ENCODE measurements at regions not wholly inside any gene's neighbourhood (a gene's known extent, or its start where the extent isn't known, plus 50 kb on each side); places are given as distances from the start of the nearest gene placed in this dataset.

DNA sequence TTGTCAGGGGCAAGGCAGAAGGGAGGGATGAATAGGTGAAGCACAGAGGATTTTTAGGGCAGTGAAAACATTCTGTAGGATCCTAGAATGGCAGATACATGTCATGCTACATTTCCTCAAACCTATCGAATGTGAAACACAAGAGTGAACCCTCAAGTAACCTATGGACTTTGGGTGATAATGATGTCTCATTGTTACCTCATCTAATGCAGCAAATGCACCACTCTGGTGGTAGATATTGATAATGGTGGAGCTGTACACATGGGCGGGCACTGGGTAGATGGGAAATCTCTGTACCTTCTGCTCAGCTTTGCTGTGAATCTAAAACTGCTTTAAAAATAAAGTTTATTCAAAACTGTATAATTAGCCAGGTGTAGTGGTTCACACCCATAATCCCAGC is 95.2 kb upstream of the NCK2 start:
- DNase-seq: no peak

DNA sequence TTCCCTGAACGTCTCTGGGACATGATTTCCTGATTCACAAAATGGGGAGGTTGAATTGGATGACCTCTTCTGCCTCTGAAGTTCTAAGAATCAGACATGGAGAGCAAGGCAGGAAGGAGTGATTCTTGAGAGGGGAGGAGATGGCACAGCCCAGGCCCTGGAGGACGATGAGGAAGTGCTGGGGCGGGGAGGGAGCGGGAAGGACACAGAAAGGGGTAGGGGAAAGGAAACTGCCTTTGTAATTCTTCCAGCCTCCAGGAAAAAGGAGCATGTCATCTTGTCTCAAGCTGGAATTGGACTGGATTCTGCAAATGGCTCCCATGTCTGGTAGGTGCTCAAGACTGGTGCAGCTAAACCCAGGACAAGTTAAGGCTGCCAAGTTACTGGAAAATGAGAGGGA is 97.0 kb upstream of the NCK2 start:
- no peak for DNase-seq

DNA sequence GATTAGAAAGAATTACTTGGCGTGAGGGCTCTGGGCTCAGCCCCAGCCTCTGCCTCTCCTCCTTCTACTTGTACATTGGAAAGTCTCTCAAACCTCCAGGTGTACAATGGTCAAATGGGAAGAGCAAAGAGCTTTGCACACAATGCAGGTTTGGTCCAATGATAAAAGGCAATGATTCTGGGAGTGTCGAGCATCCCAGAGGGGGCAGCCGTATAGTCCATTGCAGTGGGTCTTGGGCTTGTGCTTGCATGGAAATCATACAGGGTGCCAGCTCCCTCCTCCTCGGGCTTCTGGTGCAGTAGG is 98.0 kb upstream of the NCK2 start:
- DNase-seq: no peak

DNA sequence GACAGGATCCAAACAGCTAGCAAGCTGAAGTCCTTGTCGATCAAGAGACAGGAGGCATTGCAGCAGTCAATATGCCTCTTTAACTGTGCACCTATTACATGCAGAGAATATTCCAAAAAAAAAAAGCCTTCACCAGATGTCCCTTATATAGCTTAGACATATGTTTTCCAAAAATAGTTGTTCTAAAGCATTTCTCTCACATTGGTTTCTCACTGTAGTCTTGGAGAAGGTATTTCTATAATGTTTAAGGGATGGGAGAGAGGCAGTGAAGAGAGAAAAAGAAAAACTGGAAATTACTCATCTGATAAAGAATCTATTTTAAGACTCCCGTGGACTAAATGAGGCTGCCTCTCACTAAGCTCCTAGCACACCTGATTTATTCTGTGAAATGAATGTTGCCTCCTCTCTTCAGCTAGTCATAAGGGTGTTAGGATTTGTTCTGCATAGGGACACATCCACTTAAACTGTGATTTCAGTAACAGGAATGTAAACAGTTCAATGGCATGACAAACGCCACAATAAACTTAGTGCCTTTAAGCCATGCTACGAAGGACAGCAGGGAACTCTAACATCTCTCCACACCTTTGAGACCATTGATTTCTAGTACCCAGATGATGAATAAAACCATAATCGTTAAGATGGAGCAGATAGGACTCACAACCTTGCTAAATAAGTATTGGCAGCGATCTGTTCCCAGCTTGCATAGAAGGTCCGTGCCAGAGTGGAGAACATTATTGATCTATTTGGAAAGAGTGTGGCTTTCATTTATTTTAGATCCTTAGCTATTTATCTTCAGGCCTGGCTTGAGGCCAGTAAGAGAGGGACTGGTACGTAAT is 98.6 kb upstream of the NCK2 start:
- no peak for DNase-seq

DNA sequence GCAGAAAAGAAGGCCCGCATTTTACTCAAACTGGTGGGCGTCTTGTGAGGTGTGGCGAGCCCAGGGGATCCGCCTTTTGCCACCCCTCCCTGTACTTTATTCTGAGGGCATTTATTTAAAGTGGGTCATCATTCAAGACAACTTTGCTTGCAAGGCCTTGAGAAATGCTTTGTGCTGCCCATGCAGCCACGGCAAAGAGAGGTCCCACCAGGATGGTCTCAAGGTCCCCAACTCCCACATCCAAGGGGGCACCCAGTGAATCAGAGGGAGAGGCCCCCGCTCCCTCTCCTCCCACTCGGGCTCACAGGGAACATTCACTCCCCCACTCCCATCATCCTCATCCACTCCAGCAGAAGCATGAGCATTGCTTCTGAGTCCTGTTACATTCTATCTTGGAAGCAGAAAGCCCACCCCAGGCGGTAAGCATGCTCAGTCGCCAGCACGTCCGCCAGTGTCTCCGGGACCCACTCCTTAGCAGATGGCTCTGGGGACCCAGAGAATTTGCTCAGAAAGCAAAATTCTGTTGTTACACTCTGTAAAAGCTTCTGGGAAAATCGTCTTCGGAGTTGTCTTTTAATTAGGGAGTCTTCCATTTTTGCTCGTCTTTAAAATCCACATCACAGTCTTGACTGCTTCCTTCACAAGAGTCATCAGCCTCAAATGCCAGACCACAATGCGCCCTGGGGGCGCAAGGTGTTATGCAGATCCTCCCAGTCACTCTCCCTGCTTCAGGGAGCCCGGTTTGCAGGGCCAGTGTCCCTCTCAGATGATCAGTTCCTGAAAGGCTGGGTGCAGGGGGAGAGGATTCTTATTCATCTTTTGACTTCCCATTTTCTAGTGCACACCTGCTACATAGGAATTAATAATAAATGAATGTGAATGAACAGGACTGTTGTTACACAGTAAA is 99.4 kb upstream of the NCK2 start:
- DNase-seq: no peak

DNA sequence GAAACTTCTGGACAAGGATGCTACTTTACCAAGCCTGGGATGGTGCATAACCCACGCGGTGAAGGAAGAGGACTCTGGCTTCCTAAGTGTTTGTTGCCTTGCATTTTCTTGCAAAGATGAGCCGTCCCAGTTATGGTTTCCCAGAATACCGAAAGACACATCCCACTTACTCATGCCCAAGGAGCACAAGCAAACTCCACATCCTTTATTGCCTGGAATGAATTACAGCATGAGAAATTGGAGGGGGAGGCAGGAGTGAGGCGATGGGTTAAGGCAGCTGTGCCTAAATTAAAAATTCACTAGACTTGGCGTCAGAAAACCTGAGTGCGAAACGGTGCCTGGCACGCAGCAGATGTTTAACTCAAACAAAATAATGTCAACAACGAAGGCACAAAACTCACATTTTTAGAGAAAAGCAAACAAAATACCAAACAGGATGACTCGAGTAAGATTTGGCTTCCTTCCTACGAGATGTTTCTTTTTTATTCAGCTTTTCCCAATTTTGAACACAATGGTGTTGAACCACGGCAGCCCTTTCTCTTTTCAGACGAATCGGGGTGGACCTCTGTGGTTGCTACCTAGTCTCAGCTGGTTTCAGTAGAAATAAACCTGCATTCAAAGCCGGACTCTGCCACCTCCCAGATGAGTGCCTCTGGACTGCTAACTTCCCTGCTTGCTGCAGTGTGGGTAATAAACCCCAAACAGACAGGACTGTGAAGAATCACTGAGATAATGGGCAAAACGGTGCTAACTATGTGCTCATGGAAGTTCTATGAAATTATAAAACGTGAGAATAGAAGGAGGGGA is 100.3 kb upstream of the NCK2 start:
- DNase-seq: no peak

DNA sequence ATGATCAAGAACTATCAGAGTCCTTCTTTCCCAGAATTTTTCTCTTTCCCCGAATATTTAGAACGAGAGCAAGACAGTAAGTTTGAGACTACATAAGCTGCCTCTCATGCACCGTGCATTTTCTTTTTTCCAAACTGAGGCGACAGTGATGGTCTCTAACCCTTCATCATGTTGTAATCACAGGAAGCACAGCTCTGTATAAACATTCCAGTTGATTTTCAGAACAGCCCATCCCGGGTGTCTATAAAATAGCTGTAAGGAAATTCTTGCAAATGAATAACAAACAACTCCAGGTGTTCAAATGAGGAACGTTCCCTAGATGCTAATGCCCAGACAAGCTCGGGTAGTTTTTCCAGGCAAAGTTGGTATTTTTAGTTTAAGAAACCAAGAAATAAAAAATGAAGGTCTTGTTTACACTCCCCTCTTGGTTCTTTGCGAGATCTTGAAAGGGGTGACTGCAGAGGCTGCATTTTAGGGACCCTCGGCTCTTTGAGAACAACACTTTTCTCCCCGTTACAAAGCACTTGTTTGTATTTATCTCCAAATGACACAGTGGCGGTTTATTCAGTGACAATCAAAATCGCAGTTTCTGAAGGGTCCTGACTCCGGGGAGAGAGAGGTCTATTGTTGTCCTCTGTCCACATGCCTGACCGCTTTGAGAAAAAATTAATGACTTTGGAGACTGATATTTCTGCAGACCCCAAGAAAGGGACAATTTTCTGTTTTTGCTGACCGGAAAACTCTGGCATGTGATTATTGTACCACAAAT is 101.1 kb upstream of the NCK2 start:
- DNase-seq: no peak

GRCh38 chr2:105641389-105641811 is 103.3 kb upstream of the NCK2 start:
- DNase-seq: no peak

- no peak for DNase-seq
These were observed 104.5 kb upstream of the NCK2 start for GRCh38 chr2:105640246-105640645.

GRCh38 chr2:105636109-105636740 is 108.5 kb upstream of the NCK2 start:
- no peak for DNase-seq

DNA sequence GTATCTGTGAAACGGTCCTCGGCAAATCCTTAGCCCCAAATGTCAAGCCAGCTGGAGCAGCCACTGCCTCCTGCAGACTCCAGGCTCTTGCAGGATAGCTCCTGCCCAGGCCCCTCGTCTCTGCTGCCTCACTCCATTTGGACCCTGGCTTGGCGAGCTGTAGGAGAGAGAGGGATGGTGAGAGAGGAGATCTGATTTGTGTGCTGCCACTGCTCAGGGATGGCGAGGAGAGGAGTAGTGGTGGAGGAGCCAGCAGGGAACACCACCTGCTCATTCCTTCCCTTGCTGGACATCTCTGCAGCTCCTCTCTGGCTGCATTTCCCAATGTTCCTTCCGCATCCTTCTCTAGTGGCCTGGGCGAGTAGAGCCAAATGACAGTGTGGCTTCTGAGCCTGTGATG is 109.1 kb upstream of the NCK2 start:
- DNase-seq: no peak

DNA sequence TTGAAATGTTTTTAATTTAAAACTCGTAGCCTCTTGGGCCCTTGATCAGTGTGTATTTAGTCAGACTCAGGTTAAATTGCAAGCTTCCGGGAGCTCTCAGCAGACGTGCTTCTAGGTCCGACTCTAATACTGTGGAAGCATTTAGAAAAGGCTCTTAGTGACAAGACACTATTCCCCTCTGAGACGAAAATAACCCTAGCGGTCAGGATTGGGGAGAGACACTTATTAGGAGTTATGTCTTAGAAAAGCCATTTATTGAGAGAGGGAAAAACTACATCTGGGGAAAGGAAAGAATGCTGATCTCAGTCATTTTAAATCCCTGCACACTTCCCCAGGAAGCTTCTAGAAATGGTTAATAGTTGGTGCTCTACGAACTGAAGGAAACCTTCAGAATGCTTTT is 110.5 kb upstream of the NCK2 start:
- no peak for DNase-seq

GRCh38 chr2:105631922-105632321 is 112.8 kb upstream of the NCK2 start:
- no peak for DNase-seq

- no peak for DNase-seq
These were observed 113.7 kb upstream of the NCK2 start for GRCh38 chr2:105631011-105631410.

- DNase-seq: no peak
These were observed 115.1 kb upstream of the NCK2 start for GRCh38 chr2:105629634-105630033.

GRCh38 chr2:105627534-105627933 is 117.2 kb upstream of the NCK2 start:
- no peak for DNase-seq

GRCh38 chr2:105626966-105627340 is 117.8 kb upstream of the NCK2 start:
- no peak for DNase-seq

DNA sequence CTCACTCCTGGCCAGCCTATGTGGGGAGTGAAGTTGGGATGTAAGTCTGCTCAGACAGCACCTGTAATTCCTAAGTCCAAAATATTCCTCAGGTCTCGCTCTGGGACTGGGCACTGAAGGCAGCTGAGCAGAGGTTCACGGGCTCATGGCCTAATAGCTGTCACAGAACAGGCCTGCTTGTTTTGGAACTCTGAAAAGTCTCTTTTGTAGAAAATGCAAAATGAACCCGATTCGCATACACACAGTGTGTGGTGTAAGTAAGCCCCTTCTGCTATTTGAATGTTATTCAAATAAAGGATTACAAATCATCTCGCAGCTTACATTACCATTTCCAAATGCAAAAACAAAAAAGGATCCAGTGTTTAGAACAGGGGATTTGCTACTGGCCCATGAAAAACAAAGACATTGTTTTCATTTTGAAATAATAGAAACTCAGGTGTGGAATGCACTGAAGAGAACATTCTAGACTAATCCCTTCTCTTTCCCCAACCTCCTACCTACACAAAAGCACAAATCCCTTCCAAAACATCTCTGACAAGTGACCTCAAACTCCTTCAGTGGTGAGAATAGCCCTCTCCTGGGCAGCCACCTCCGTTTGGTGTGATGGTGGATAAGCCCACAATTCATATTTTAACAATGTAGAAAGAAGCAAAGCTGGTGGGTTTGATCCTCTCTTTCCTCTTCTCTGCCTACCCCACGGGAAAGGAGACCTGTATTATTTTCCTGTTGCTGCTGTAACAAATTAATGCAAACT is 118.3 kb upstream of the NCK2 start:
- no peak for DNase-seq

DNA sequence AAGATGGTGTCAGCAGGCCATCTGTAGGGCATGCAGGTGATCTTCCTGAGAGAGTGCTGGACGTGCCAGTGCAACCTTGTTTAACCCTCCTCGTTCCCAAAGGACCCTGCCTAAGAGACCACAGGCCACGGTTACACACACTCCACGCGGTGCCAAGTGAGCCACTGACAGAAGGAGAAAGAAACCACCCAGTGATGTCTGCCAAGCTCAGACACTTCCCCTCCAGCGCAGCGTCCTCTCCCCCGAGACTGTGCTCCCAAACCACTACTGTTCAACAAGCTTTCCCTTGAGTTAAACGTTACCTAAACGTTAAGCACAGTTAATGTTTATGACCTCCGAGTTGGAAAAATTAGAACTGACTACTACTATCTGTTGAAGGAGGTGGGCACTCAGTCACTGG is 119.1 kb upstream of the NCK2 start:
- no peak for DNase-seq

- DNase-seq: no peak
These were observed 123.7 kb upstream of the NCK2 start for GRCh38 chr2:105621038-105621437.

DNA sequence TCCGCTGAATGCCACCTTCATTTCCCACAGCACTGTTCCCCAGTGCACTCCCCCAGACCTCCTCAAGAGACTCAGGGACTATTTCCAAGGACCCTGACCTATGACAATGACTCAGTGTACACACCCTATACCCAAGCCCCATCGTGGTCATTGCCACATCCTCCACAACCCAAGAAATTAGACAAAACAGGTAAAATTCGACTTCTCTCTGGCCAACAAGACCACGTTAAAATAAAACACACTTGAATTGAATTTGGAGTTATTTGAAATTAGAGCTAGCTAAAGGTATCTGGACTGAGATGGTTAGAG is 126.4 kb upstream of the NCK2 start:
- DNase-seq: no peak
